Breast epithelium (tissue), 4 donors: ENCODE measurements at regions not wholly inside any gene's neighbourhood (a gene's known extent, or its start where the extent isn't known, plus 50 kb on each side); places are given as distances from the start of the nearest gene placed in this dataset.

Source experiments
- DNase-seq, 2 donors: peaks; one replicate each; pipeline ENCODE4 v3.0.0-alpha.2; 2019; ENCODE audit warnings: low spot score in 2 of 2
- H3K27ac ChIP-seq, 2 donors: fragments of 200-600 bp; sonication (generic) in 1 of 2; one replicate each; pipeline ENCODE4 v1.5.1; 2016 to 2019; ENCODE audit warnings: mild to moderate bottlenecking in 1 of 2
- H3K27me3 ChIP-seq, 2 donors: fragments of 200-600 bp; sonication (generic) in 1 of 2; one replicate each; pipeline versions ENCODE4 v1.5.1 to v1.6.0; 2017 to 2019; ENCODE audit warnings: control low read depth in 1 of 2, mild to moderate bottlenecking in 1 of 2
- H3K36me3 ChIP-seq: fragments of 200-600 bp; one replicate; pipeline ENCODE4 v1.5.1; 2019
- H3K4me1 ChIP-seq, 2 donors: fragments of 200-600 bp; sonication (generic); one replicate each; pipeline ENCODE4 v1.5.1; 2016 to 2019; ENCODE audit warnings: control low read depth in 1 of 2
- H3K4me3 ChIP-seq, 3 donors: fragments of 200-600 bp; sonication (generic); 1 replicate in 2 of 3; 2 replicates in 1 of 3; pipeline ENCODE4 v1.5.1; 2016 to 2019; ENCODE audit warnings: mild to moderate bottlenecking in 3 of 3, moderate library complexity in 2 of 3
- H3K9me3 ChIP-seq, 2 donors: fragments of 200-600 bp; sonication (generic) in 1 of 2; one replicate each; pipeline ENCODE4 v1.5.1; 2016 to 2019; ENCODE audit warnings: control low read depth in 1 of 2
- POLR2A ChIP-seq: fragments of 450-650 bp; IDR thresholded peaks from one replicate; pipeline ENCODE4 v1.6.1; 2016; ENCODE audit warnings: antibody characterized with exemption, mild to moderate bottlenecking, moderate library complexity
- POLR2AphosphoS5 ChIP-seq, 3 donors: sonication (generic); formaldehyde crosslinking; IDR thresholded peaks; one replicate each; pipeline ENCODE4 v1.6.1; 2017; ENCODE audit warnings: antibody characterized with exemption in 3 of 3
- intact Hi-C: fragments of 100-400 bp; cut with DNase I; formaldehyde crosslinking; loops from one replicate; pipeline ENCODE4 v1.15.1; 2023; ENCODE audit warnings: low total_unique reads
- TF ChIP-seq, protein P1 (sequence below), 3 donors: fragments of 450-650 bp; IDR thresholded peaks; one replicate each; pipeline ENCODE4 v1.5.1; 2016 to 2017; ENCODE audit warnings: antibody characterized with exemption in 3 of 3, mild to moderate bottlenecking in 3 of 3, moderate library complexity in 3 of 3

DNA sequence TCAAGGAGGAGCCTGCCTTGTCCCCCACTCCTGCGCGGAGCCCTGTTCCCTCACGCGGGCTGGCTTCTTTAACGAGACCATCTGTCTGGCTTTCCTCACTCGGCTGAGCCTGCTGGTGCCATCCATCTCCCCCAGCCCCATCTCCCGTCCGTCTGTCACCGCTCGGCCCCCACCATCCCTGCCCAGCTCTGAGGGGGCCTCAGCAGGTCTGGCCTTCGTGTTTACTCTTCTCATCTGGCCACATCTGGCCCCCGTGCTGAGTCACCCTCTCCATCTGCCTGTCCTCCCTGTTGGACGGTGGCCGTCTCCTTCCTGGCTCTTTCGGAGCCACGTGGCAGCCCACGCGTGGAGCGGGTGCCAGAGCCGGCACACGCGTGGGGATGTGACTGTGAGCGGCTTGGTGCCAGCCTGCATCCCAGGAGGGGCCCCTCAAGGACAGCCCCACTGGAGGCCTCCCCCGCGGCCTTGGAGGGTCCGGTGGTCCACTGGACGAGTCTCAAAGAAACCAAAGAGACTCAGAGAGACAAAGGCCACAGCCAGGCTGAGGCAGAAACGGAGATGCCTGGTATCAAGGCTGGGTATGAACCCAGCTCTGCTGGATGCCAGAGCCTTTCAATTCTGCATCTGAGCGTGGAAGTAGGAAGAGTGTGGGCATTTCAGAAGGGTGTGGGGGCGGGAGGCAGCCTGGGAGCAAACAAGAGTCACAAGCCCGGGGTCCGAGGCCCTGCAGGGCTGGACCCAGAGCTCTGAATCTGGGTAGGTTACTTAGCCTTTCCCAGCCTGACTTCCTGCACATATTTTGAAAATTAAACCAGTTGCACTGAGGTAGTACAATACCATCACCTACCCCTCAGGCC lies 76.7 kb upstream of the UNC5A start:
- peak in 1 of 2 donors; percentile 38 for DNase-seq
- H3K9me3 ChIP-seq = no peaks in the 10 kb centered on the region
- TF ChIP-seq POLR2AphosphoS5 (IDR thresholded peaks at IDR 0.05) = no peak
- intact Hi-C loops = loop anchor here (2.0 kb wide), 1 partner anchor 53 kb away; no protein-coding TSS in a partner anchor
- no peak overlapping the region for H3K4me3 ChIP-seq
- H3K36me3 ChIP-seq = no peaks in the 10 kb centered on the region
- no peaks in the 10 kb centered on the region for H3K4me1 ChIP-seq
- no peak overlapping the region for H3K27ac ChIP-seq
- peaks cover 0 to 57% of the 10 kb centered on the region in 2 donors for H3K27me3 ChIP-seq

- Histone ChIP-seq H3K9me3 (no peaks in the 10 kb centered on the region), H3K4me3 (no peak overlapping the region), H3K4me1 (no peaks in the 10 kb centered on the region), H3K36me3 (no peaks in the 10 kb centered on the region), H3K27ac (no peak overlapping the region), H3K27me3 (peaks cover 0 to 57% of the 10 kb centered on the region in 2 donors)
- intact Hi-C loops = no loop called here
- DNase-seq = peak in 1 of 2 donors; percentile 30
- TF ChIP-seq, protein P1, sequence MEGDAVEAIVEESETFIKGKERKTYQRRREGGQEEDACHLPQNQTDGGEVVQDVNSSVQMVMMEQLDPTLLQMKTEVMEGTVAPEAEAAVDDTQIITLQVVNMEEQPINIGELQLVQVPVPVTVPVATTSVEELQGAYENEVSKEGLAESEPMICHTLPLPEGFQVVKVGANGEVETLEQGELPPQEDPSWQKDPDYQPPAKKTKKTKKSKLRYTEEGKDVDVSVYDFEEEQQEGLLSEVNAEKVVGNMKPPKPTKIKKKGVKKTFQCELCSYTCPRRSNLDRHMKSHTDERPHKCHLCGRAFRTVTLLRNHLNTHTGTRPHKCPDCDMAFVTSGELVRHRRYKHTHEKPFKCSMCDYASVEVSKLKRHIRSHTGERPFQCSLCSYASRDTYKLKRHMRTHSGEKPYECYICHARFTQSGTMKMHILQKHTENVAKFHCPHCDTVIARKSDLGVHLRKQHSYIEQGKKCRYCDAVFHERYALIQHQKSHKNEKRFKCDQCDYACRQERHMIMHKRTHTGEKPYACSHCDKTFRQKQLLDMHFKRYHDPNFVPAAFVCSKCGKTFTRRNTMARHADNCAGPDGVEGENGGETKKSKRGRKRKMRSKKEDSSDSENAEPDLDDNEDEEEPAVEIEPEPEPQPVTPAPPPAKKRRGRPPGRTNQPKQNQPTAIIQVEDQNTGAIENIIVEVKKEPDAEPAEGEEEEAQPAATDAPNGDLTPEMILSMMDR (IDR thresholded peaks at IDR 0.05) = no peak
- no peak for TF ChIP-seq POLR2AphosphoS5 (IDR thresholded peaks at IDR 0.05)
- no peak for TF ChIP-seq POLR2A
Measured at GRCh38 chr5:176734756-176735342, 75.5 kb upstream of the UNC5A start.

DNA sequence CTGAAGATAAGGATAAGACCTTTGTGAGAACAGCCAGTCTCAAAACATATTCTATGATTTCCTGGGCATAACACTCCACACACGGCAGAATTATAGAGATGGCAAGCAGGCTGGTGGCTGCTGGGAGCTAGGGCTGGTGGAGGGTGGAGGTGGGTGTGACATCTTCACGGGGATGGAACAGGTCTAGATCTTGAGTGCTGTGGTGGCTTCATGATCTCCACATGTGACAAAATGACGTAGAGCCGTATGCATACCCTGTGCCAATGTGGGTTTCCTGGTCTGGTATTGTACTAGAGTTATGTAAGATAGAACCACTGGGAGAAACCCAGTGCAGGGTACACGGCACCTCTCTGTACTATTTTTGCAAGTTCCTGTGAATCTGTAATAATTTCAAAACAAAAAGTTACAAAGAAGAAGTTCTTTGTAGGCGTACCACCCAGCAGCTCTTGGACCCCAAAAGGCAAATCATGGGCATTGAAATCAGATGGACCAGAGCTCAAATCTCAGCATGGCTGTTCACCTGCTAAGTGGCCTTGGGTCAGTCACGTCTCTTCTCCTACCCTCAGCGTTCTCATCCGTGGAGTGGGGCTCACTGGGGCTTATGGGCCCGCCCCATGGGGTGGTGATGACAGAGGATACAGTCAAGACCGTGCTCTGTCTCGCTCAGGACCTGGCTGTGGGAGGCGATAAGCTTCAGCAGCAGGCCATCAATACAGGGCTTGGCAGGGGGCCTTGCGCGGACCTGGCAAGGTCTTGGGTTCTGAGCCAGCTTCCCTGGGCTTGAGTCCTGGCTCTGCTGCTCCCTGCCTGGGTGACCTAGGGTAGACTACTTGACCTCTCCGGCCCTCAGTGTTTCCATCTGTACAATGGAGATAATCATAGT lies 74.7 kb upstream of the UNC5A start:
- Histone ChIP-seq H3K36me3 (no peaks in the 10 kb centered on the region), H3K4me1 (no peaks in the 10 kb centered on the region), H3K4me3 (no peak overlapping the region), H3K27ac (no peak overlapping the region), H3K27me3 (peaks cover 0 to 59% of the 10 kb centered on the region in 2 donors), H3K9me3 (no peaks in the 10 kb centered on the region)
- DNase-seq = peak in 1 of 2 donors; percentile 40
- no peak for TF ChIP-seq POLR2AphosphoS5 (IDR thresholded peaks at IDR 0.05)
- TF ChIP-seq, protein P1 (IDR thresholded peaks at IDR 0.05) = no peak
- TF ChIP-seq POLR2A = no peak
- intact Hi-C loops = no loop called here

DNA sequence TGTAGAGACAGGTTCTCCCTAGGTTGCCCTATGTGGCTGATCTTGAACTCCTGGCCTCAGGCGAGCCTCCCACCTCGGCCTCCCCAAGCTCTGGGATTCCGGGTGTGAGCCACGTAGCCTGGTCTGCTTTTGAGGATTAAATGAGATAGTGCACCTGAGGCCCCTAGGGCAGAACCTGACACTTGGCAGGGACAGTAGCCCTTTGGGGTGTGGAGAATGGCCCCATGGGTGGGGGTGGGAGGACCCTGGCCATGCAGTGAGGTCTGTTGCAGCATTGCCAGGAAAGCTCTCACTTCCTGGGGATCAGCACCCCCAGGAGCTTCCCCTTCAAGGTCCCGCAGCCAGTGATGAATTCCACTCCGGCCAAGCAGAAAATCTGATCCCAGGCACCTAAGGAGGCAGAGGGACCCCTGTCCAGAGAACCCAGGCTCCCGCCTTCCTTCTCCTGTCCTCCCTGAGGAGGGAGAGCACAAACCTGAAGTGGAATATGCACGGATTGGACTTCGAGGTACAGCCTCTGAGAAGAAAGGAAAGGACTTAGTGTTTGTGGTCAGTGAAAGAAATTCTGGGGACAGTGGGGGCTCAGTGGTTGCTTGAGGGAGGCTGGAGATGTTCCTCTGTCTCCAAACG lies 73.9 kb upstream of the UNC5A start:
- H3K27me3 ChIP-seq = peaks cover 0 to 58% of the 10 kb centered on the region in 2 donors
- TF ChIP-seq POLR2A (no peak), POLR2AphosphoS5 (IDR thresholded peaks at IDR 0.05) (no peak)
- TF ChIP-seq, protein P1 (IDR thresholded peaks at IDR 0.05) = no peak
- H3K27ac ChIP-seq = no peak overlapping the region
- no peaks in the 10 kb centered on the region for H3K9me3 ChIP-seq
- H3K4me3 ChIP-seq = no peak overlapping the region
- peak in 1 of 2 donors; percentile 19 for DNase-seq
- no peaks in the 10 kb centered on the region for H3K4me1 ChIP-seq
- no peaks in the 10 kb centered on the region for H3K36me3 ChIP-seq
- intact Hi-C loops = no loop called here
